K562 (cell line): ENCODE measurements at regions not wholly inside any gene's neighbourhood (a gene's known extent, or its start where the extent isn't known, plus 50 kb on each side); places are given as distances from the start of the nearest gene placed in this dataset.

Experiments
- ATAC-seq: fragments of 200-7000 bp; cut with Tn5 transposase; 3 replicates; pipeline ENCODE4 v1.9.1; 2020; ENCODE audit warnings: moderate library complexity
- BruUV-seq: library from RNA; stranded (reverse); fragments of 400-500 nt; replicated peaks from 2 replicates; lab custom pipeline; 2021; lab: Mats Ljungman, UMichigan
- CTCF ChIA-PET: fragments of 300-600 bp; formaldehyde crosslinking; extraction: SDS; loops from one replicate; lab custom pipeline; 2021; ENCODE audit warnings: low intra/inter-chr PET ratio; lab: Yijun Ruan, JAX
- POLR2A ChIA-PET: fragments of 300-600, 350-650 bp; sonication (Branson Sonifier 250); formaldehyde crosslinking; extraction: SDS; loops from one replicate; lab custom pipeline; 2021; ENCODE audit warnings: antibody characterized with exemption, inconsistent platforms; lab: Yijun Ruan, JAX
- DNase-seq, 4 experiments: peaks; one replicate each; pipeline versions ENCODE4 v3.0.0 to v3.0.0-alpha.2; 2011 to 2018; ENCODE audit warnings: low spot score in 3 of 4, mixed read lengths in 3 of 4; ENCODE audit errors: extremely low read depth in 1 of 4
- FAIRE-seq: peaks from 2 replicates; lab custom pipeline; 2011; peaks lifted over from hg19 to GRCh38; lab: Jason Lieb, UNC
- H2AFZ ChIP-seq: 2 replicates; pipeline ENCODE4 v1.6.0; 2011; ENCODE audit warnings: low read depth, low read length, control low read depth, inconsistent platforms
- H3K27ac ChIP-seq: fragments of 200-600 bp; 3 replicates; pipeline ENCODE4 v1.8.0; 2011; ENCODE audit warnings: low read depth, mild to moderate bottlenecking, control low read depth, inconsistent platforms, low read length, moderate library complexity, mixed read lengths; ENCODE audit errors: extremely low read depth
- H3K27me3 ChIP-seq, 2 experiments: fragments of 300-600 bp in 1 of 2; 2 replicates in 1 of 2; 3 replicates in 1 of 2; pipeline versions ENCODE4 v1.6.0 to v1.8.0; 2011; ENCODE audit warnings: inconsistent platforms in 2 of 2, low read length in 2 of 2, mild to moderate bottlenecking in 1 of 2, mixed read lengths in 1 of 2, moderate library complexity in 1 of 2; ENCODE audit not compliant: control insufficient read depth in 2 of 2, insufficient read depth in 2 of 2
- H3K36me3 ChIP-seq: fragments of 300-600 bp; 3 replicates; pipeline ENCODE4 v1.8.0; 2011; ENCODE audit warnings: mild to moderate bottlenecking, low read length, inconsistent platforms; ENCODE audit not compliant: control insufficient read depth, insufficient read depth
- H3K4me1 ChIP-seq, 2 experiments: fragments of 200-600 bp in 1 of 2; replicated peaks in 1 of 2; 2 replicates in 1 of 2; 3 replicates in 1 of 2; pipeline versions ENCODE4 v1.5.1 to v1.8.0; 2011; ENCODE audit warnings: inconsistent platforms in 2 of 2, low read length in 2 of 2, mild to moderate bottlenecking in 1 of 2, mixed read lengths in 1 of 2, moderate library complexity in 1 of 2; ENCODE audit not compliant: control insufficient read depth in 2 of 2, insufficient read depth in 2 of 2
- H3K4me2 ChIP-seq: 2 replicates; pipeline ENCODE4 v1.6.1; 2011; ENCODE audit warnings: low read length, control low read depth, inconsistent platforms, mixed read lengths; ENCODE audit not compliant: insufficient read depth
- H3K4me3 ChIP-seq: fragments of 200-600 bp; sonication (generic), shearing (Covaris generic); 2 replicates; pipeline ENCODE4 v1.5.1; 2016; ENCODE audit warnings: control low read depth, inconsistent platforms
- H3K79me2 ChIP-seq: fragments of 200-600 bp; 3 replicates; pipeline ENCODE4 v1.8.0; 2011; ENCODE audit warnings: low read length, inconsistent platforms; ENCODE audit not compliant: control insufficient read depth, insufficient read depth
- H3K9ac ChIP-seq, 2 experiments: 2 replicates each; pipeline versions ENCODE4 v1.6.0 to v1.6.1; 2011; ENCODE audit warnings: low read depth in 2 of 2, low read length in 2 of 2, control low read depth in 1 of 2, inconsistent platforms in 1 of 2, mild to moderate bottlenecking in 1 of 2, mixed read lengths in 1 of 2; ENCODE audit not compliant: insufficient read depth in 1 of 2
- H3K9me1 ChIP-seq: one replicate; pipeline ENCODE4 v1.6.0; 2011; ENCODE audit warnings: inconsistent platforms, mild to moderate bottlenecking, low read length, moderate library complexity; ENCODE audit not compliant: control insufficient read depth, insufficient read depth
- H3K9me3 ChIP-seq: replicated peaks from 2 replicates; pipeline ENCODE4 v1.5.1; 2011; ENCODE audit warnings: low read depth, low read length, inconsistent platforms; ENCODE audit not compliant: control insufficient read depth, insufficient read depth
- H4K20me1 ChIP-seq: replicated peaks from 2 replicates; pipeline ENCODE4 v1.6.1; 2011; ENCODE audit warnings: low read length, inconsistent platforms, mixed read lengths; ENCODE audit not compliant: control insufficient read depth, insufficient read depth
- BACH1 ChIP-seq: fragments of 200-800 bp; sonication (Bioruptor generic); IDR thresholded peaks from 2 replicates; pipeline ENCODE4 v1.6.1; 2016; ENCODE audit warnings: missing genetic modification characterization, missing compliant biosample characterization
- E2F1 ChIP-seq: sonication (generic); formaldehyde crosslinking; IDR thresholded peaks from 2 replicates; pipeline ENCODE4 v1.8.1; 2023; ENCODE audit warnings: mild to moderate bottlenecking, missing genetic modification reagents, moderate library complexity
- FOS ChIP-seq: IDR thresholded peaks from 3 replicates; pipeline ENCODE4 v1.6.1; 2011; ENCODE audit not compliant: insufficient read length; ENCODE audit errors: extremely low read depth
- HDAC2 ChIP-seq: fragments of 450-650 bp; IDR thresholded peaks from 2 replicates; pipeline ENCODE4 v1.6.1; 2016; ENCODE audit warnings: mild to moderate bottlenecking
- MIER1 ChIP-seq: fragments of 450-650 bp; IDR thresholded peaks from 2 replicates; pipeline ENCODE4 v1.6.1; 2016; ENCODE audit warnings: antibody characterized with exemption, mild to moderate bottlenecking, low read depth
- NCOA1 ChIP-seq: fragments of 450-650 bp; IDR thresholded peaks from 2 replicates; pipeline ENCODE4 v1.6.1; 2016; ENCODE audit warnings: low read depth
- RAD21 ChIP-seq, 2 experiments: fragments of 250-450 bp in 1 of 2; fragments of 450-650 bp in 1 of 2; sonication (Bioruptor Pico) in 1 of 2; formaldehyde crosslinking in 1 of 2; IDR thresholded peaks in 1 of 2; conservative IDR thresholded peaks in 1 of 2; 2 replicates each; pipeline versions ENCODE4 v1.4.0 to v1.8.0; 2020 to 2022; ENCODE audit warnings: mild to moderate bottlenecking in 2 of 2, moderate library complexity in 1 of 2
- RBM25 ChIP-seq: fragments of 200-400 bp; formaldehyde crosslinking; IDR thresholded peaks from 2 replicates; pipeline ENCODE4 v1.6.1; 2018; ENCODE audit warnings: low read length, low read depth, moderate library complexity; ENCODE audit not compliant: severe bottlenecking
- ZNF134 ChIP-seq: fragments of 250-450 bp; sonication (Bioruptor Pico); conservative IDR thresholded peaks from 2 replicates; pipeline ENCODE4 v1.4.0; 2020
- WGBS: fragments of 100-300 bp; shearing (Covaris generic); methylation state at CpG from one replicate; pipeline ENCODE4 v1.1.6; 2016; ENCODE audit warnings: low coverage, mixed read lengths; ENCODE audit not compliant: insufficient coverage; ENCODE audit errors: missing lambda C conversion rate; 5-methylcytosine and 5-hydroxymethylcytosine counted together
- in situ Hi-C: fragments of 300-500 bp; cut with MboI; formaldehyde crosslinking; loops from 4 replicates; pipeline ENCODE4 v1.15.0; 2018; ENCODE audit warnings: inconsistent platforms, mixed read lengths
- intact Hi-C: fragments of 100-400 bp; cut with micrococcal nuclease; formaldehyde crosslinking; loops from 2 replicates; pipeline ENCODE4 v1.14.2; 2022

- ATAC-seq, result peak; percentile 53; the same call in 2 of the 3 replicates
- POLR2A ChIA-PET, result interaction anchor here (0.7 kb wide), 1 partner anchor 1005 kb away, joined by 3 read pairs; no protein-coding TSS in a partner anchor
- Histone ChIP-seq H3K4me2 (no peak overlapping the region), H3K9me3 (no peaks in the 10 kb centered on the region), H4K20me1 (no peaks in the 10 kb centered on the region), H3K9me1 (no peaks in the 10 kb centered on the region), H3K9ac (no peak overlapping the region), H3K27me3 (no peaks in the 10 kb centered on the region), H2AFZ (no peak overlapping the region), H3K4me3 (no peak overlapping the region), H3K79me2 (no peaks in the 10 kb centered on the region), H3K36me3 (no peaks in the 10 kb centered on the region), H3K4me1 (no peaks in the 10 kb centered on the region), H3K27ac (no peak overlapping the region)
- no TSS peak for BruUV-seq
- TF ChIP-seq RBM25, result peak; percentile 75
- no peak for TF ChIP-seq FOS
- peak in 1 of 2 experiments; percentile 37; a peak in 2 of 4 replicates for TF ChIP-seq RAD21 (CRISPR knock-in tag; conservative IDR thresholded peaks at IDR 0.05 in 1 of 2, IDR thresholded peaks at IDR 0.05 in 1 of 2)
- no peak for TF ChIP-seq BACH1 (tag)
- peak; percentile 99 for TF ChIP-seq ZNF134 (CRISPR knock-in tag)
- no peak for TF ChIP-seq E2F1 (CRISPR knock-in tag)
- TF ChIP-seq HDAC2, result no peak
- TF ChIP-seq MIER1, result no peak
- no peak for TF ChIP-seq NCOA1
- DNase-seq, result no peak
- CTCF ChIA-PET, result no interaction called here
- intact Hi-C loops, result no loop called here
- in situ Hi-C loops, result no loop called here
- WGBS, result 6% methylated on average over 3 of the region's 3 CpGs
- FAIRE-seq, result peak; percentile 23
Measured at GRCh38 chr3:31431321-31431720, 101.4 kb upstream of the STT3B start.
